ENCODE measurements at regions not wholly inside any gene's neighbourhood (a gene's known extent, or its start where the extent isn't known, plus 50 kb on each side); places are given as distances from the start of the nearest gene placed in this dataset.

DNA sequence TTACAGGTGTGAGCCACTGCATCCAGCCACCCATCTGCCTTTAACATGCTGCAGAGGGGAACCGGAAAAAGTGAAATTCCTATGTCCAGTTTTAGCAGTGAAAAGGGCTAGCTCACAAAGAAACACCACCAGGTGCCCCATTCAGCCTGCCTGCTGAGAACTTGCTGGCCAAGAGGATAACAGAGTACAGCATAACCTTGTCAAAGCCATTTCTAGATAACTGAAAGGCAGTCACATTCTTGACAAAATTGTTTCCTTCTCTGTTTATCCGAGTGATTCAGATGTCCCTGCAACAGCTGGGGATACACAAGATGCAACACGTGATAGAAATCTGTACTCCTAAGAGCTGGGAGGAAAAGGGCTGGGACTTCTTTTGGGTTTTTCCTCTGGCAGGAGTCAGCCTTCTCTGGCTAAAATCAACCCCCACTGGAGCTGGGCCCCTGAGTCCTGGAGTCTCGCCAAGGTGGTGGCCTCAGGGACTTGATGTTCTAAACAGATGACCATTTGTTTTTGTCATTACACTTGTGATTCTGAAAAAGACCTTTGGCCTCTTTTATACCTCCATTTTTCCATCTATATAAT is 505.4 kb downstream of the BCL11A start:
- WGBS (ENCODE audit: missing lambda C conversion rate) = 1% methylated on average over 4 of the region's 4 CpGs
- no peak overlapping the region for H3K27ac ChIP-seq
- POLR2A ChIA-PET = no interaction called here
- no peak for DNase-seq (ENCODE audit: low read depth in 1 of 2, low spot score in 1 of 2)
- no peak for ATAC-seq
- no peak for TF ChIP-seq TP53 (CRISPR knock-in tag; IDR thresholded peaks at IDR 0.05)
- TF ChIP-seq ZC3H11A (IDR thresholded peaks at IDR 0.05) = no peak
- no peak for TF ChIP-seq RCOR1 (IDR thresholded peaks at IDR 0.05; ENCODE audit: low read depth, low read length)
- TF ChIP-seq HEYL (CRISPR knock-in tag; IDR thresholded peaks at IDR 0.05) = no peak
- TF ChIP-seq, protein P1, sequence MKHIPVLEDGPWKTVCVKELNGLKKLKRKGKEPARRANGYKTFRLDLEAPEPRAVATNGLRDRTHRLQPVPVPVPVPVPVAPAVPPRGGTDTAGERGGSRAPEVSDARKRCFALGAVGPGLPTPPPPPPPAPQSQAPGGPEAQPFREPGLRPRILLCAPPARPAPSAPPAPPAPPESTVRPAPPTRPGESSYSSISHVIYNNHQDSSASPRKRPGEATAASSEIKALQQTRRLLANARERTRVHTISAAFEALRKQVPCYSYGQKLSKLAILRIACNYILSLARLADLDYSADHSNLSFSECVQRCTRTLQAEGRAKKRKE (CRISPR knock-in tag; IDR thresholded peaks at IDR 0.05; ENCODE audit: low read depth) = no peak
- TF ChIP-seq ZNF302 (CRISPR knock-in tag; IDR thresholded peaks at IDR 0.05) = no peak
- no peak for TF ChIP-seq ZFP36 (IDR thresholded peaks at IDR 0.05; ENCODE audit: borderline replicate concordance, partially characterized antibody)
- no peak for TF ChIP-seq CHD4 (IDR thresholded peaks at IDR 0.05; ENCODE audit: borderline replicate concordance)
- no peak for TF ChIP-seq RFX5 (IDR thresholded peaks at IDR 0.05)
- no peak for TF ChIP-seq SREBF2 (IDR thresholded peaks at IDR 0.05)
- TF ChIP-seq CBX2 (IDR thresholded peaks at IDR 0.05; ENCODE audit: borderline replicate concordance, low read depth) = no peak
- no peak for TF ChIP-seq KDM1A (IDR thresholded peaks at IDR 0.05; ENCODE audit: low read depth)
- TF ChIP-seq RNF2 (IDR thresholded peaks at IDR 0.05; ENCODE audit: borderline replicate concordance, low read depth) = no peak
- TF ChIP-seq SMC3 (IDR thresholded peaks at IDR 0.05) = no peak
- TF ChIP-seq, protein P2, sequence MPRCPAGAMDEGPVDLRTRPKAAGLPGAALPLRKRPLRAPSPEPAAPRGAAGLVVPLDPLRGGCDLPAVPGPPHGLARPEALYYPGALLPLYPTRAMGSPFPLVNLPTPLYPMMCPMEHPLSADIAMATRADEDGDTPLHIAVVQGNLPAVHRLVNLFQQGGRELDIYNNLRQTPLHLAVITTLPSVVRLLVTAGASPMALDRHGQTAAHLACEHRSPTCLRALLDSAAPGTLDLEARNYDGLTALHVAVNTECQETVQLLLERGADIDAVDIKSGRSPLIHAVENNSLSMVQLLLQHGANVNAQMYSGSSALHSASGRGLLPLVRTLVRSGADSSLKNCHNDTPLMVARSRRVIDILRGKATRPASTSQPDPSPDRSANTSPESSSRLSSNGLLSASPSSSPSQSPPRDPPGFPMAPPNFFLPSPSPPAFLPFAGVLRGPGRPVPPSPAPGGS (IDR thresholded peaks at IDR 0.05) = no peak
- no peak for TF ChIP-seq ZSCAN20 (CRISPR knock-in tag; IDR thresholded peaks at IDR 0.05)
- H3K4me3 ChIP-seq = no peak overlapping the region
- H3K4me2 ChIP-seq = no peak overlapping the region
- no peak for FAIRE-seq
- CTCF ChIA-PET = no interaction called here
- H3K4me1 ChIP-seq = no peaks in the 10 kb centered on the region
- no peaks in the 10 kb centered on the region for H3K9me3 ChIP-seq

DNA sequence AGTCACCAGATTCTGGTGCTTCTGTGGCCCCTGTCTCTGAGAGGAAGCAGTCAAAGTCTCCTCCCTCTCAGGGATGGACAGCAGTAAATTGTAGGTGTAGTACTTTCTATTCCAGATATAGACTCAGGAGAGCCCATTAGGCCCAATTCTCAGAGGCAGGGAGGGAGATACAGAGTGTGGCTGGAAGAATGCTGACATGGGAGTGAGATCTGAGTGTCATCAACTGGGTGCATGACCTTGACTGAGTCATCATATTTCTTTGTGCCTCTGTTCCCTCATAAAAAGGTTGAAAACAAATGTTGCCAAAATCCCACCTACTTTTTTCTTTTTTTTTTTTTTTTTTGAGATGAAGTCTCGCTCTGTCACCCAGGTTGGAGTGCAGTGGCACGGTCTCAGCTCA is 506.1 kb downstream of the BCL11A start:
- ATAC-seq (no peak), FAIRE-seq (no peak), DNase-seq (ENCODE audit: low read depth in 1 of 2, low spot score in 1 of 2) (no peak)
- H3K27ac ChIP-seq = no peak overlapping the region
- TF ChIP-seq FOSB (CRISPR knock-in tag; IDR thresholded peaks at IDR 0.05) (no peak), MYC (IDR thresholded peaks at IDR 0.05; ENCODE audit: borderline replicate concordance, low read length) (no peak), HOXB13 (CRISPR knock-in tag; IDR thresholded peaks at IDR 0.05; ENCODE audit: low read depth) (no peak), ZC3H11A (IDR thresholded peaks at IDR 0.05) (no peak), CHD2 (IDR thresholded peaks at IDR 0.05; ENCODE audit: low read length, partially characterized antibody) (no peak), MAZ (IDR thresholded peaks at IDR 0.05; ENCODE audit: borderline replicate concordance, low read depth, low read length) (no peak), ZNF302 (CRISPR knock-in tag; IDR thresholded peaks at IDR 0.05) (no peak), RNF2 (IDR thresholded peaks at IDR 0.05; ENCODE audit: borderline replicate concordance, low read depth) (no peak)
- TF ChIP-seq, protein P3, sequence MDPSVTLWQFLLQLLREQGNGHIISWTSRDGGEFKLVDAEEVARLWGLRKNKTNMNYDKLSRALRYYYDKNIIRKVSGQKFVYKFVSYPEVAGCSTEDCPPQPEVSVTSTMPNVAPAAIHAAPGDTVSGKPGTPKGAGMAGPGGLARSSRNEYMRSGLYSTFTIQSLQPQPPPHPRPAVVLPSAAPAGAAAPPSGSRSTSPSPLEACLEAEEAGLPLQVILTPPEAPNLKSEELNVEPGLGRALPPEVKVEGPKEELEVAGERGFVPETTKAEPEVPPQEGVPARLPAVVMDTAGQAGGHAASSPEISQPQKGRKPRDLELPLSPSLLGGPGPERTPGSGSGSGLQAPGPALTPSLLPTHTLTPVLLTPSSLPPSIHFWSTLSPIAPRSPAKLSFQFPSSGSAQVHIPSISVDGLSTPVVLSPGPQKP (IDR thresholded peaks at IDR 0.05; ENCODE audit: low read depth, low read length) = no peak
- TF ChIP-seq, protein P4, sequence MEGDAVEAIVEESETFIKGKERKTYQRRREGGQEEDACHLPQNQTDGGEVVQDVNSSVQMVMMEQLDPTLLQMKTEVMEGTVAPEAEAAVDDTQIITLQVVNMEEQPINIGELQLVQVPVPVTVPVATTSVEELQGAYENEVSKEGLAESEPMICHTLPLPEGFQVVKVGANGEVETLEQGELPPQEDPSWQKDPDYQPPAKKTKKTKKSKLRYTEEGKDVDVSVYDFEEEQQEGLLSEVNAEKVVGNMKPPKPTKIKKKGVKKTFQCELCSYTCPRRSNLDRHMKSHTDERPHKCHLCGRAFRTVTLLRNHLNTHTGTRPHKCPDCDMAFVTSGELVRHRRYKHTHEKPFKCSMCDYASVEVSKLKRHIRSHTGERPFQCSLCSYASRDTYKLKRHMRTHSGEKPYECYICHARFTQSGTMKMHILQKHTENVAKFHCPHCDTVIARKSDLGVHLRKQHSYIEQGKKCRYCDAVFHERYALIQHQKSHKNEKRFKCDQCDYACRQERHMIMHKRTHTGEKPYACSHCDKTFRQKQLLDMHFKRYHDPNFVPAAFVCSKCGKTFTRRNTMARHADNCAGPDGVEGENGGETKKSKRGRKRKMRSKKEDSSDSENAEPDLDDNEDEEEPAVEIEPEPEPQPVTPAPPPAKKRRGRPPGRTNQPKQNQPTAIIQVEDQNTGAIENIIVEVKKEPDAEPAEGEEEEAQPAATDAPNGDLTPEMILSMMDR (IDR thresholded peaks at IDR 0.05) = no peak
- TF ChIP-seq, protein P5, sequence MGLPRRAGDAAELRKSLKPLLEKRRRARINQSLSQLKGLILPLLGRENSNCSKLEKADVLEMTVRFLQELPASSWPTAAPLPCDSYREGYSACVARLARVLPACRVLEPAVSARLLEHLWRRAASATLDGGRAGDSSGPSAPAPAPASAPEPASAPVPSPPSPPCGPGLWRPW (IDR thresholded peaks at IDR 0.05) = no peak
- H3K4me2 ChIP-seq = no peak overlapping the region
- no peaks in the 10 kb centered on the region for H3K9me3 ChIP-seq
- no peak overlapping the region for H3K4me3 ChIP-seq
- 6% methylated on average over 2 of the region's 2 CpGs for WGBS (ENCODE audit: missing lambda C conversion rate)
- CTCF ChIA-PET = no interaction called here
- POLR2A ChIA-PET = no interaction called here
- H3K4me1 ChIP-seq = no peaks in the 10 kb centered on the region

Data from A549 (cell line).